ENCODE measurements at regions not wholly inside any gene's neighbourhood (a gene's known extent, or its start where the extent isn't known, plus 50 kb on each side); places are given as distances from the start of the nearest gene placed in this dataset.

- H3K4me2 ChIP-seq (ENCODE audit: control insufficient read depth, insufficient read depth) = no peak overlapping the region
- H4K20me1 ChIP-seq (ENCODE audit: control insufficient read depth, insufficient read depth) = no peaks in the 10 kb centered on the region
- no peak overlapping the region for H3K9ac ChIP-seq (ENCODE audit: control insufficient read depth, insufficient read depth, low read length)
- ATAC-seq (no peak), DNase-seq (ENCODE audit: low read depth, low spot score) (no peak), FAIRE-seq (no peak)
- no peaks in the 10 kb centered on the region for H3K9me3 ChIP-seq (replicated peaks; ENCODE audit: control insufficient read depth, insufficient read depth, low read length)
- ChIA-PET SMC1A (ENCODE audit: uncharacterized antibody, unreplicated experiment) (interaction anchor here (1.1 kb wide), 1 partner anchor 116 kb away, joined by 3 read pairs; no protein-coding TSS in a partner anchor), CTCF (no interaction called here), POLR2A (interaction anchor here (0.5 kb wide), 1 partner anchor 19 kb away, joined by 4 read pairs; no protein-coding TSS in a partner anchor), RAD21 (ENCODE audit: unreplicated experiment) (no interaction called here)
- in situ Hi-C loops (cut with MboI) = no loop called here
- H3K36me3 ChIP-seq (ENCODE audit: control insufficient read depth in 2 of 2, insufficient read depth in 2 of 2, low read length in 1 of 2) = no peaks in the 10 kb centered on the region
- intact Hi-C loops (cut with micrococcal nuclease; ENCODE audit: unreplicated experiment) = no loop called here
- no peak overlapping the region for H2AFZ ChIP-seq (ENCODE audit: control insufficient read depth, low read depth, low read length)
- no TSS peak for BruUV-seq (replicated peaks)
- TF ChIP-seq SUPT20H (IDR thresholded peaks at IDR 0.05; ENCODE audit: borderline replicate concordance, control insufficient read depth, low read depth, low read length) (no peak), MTA3 (IDR thresholded peaks at IDR 0.05; ENCODE audit: borderline replicate concordance, low read length) (no peak), FOXM1 (IDR thresholded peaks at IDR 0.05; ENCODE audit: low read depth, low read length) (no peak), STAT3 (IDR thresholded peaks at IDR 0.05; ENCODE audit: low read depth, low read length) (no peak), NKRF (conservative IDR thresholded peaks at IDR 0.05) (no peak), RELB (IDR thresholded peaks at IDR 0.05; ENCODE audit: low read depth) (no peak), EP300 (IDR thresholded peaks at IDR 0.05; ENCODE audit: borderline replicate concordance in 1 of 2, control insufficient read depth in 1 of 2, low read depth in 2 of 2, low read length in 2 of 2) (no peak), ZNF592 (IDR thresholded peaks at IDR 0.05) (no peak), NFIC (IDR thresholded peaks at IDR 0.05; ENCODE audit: low read depth, low read length) (no peak), BHLHE40 (IDR thresholded peaks at IDR 0.05; ENCODE audit: borderline replicate concordance in 1 of 2, low read depth in 2 of 2, low read length in 1 of 2) (no peak), KAT2A (conservative IDR thresholded peaks at IDR 0.05; ENCODE audit: control insufficient read depth, low read depth, low read length) (no peak), RELA (IDR thresholded peaks at IDR 0.05; ENCODE audit: borderline replicate concordance, partially characterized antibody) (no peak), KDM1A (IDR thresholded peaks at IDR 0.05; ENCODE audit: borderline replicate concordance) (no peak), ZNF622 (IDR thresholded peaks at IDR 0.05) (no peak), TBL1XR1 (IDR thresholded peaks at IDR 0.05; ENCODE audit: low read depth, low read length) (no peak), CHD2 (IDR thresholded peaks at IDR 0.05; ENCODE audit: borderline replicate concordance, low read depth, low read length) (no peak)
- H3K27ac ChIP-seq (ENCODE audit: control insufficient read depth, insufficient read depth) = no peak overlapping the region
- no peak overlapping the region for H3K4me3 ChIP-seq
- H3K79me2 ChIP-seq (ENCODE audit: control insufficient read depth, insufficient read depth, low read length) = no peaks in the 10 kb centered on the region
- no peaks in the 10 kb centered on the region for H3K4me1 ChIP-seq (ENCODE audit: control insufficient read depth, insufficient read depth, low read length)
- 0 out of 4 replicates have a peak, but pooled peaks cover 0 to 2% of the 10 kb centered on the region in 2 experiments for H3K27me3 ChIP-seq (replicated peaks in 1 of 2; ENCODE audit: control insufficient read depth in 2 of 2, insufficient read depth in 2 of 2, low read length in 1 of 2)
These were observed 222.0 kb downstream of the KCNE4 start for GRCh38 chr2:223273995-223274394.

Measured in GM12878 (cell line).